ENCODE measurements at regions not wholly inside any gene's neighbourhood (a gene's known extent, or its start where the extent isn't known, plus 50 kb on each side); places are given as distances from the start of the nearest gene placed in this dataset.

DNA sequence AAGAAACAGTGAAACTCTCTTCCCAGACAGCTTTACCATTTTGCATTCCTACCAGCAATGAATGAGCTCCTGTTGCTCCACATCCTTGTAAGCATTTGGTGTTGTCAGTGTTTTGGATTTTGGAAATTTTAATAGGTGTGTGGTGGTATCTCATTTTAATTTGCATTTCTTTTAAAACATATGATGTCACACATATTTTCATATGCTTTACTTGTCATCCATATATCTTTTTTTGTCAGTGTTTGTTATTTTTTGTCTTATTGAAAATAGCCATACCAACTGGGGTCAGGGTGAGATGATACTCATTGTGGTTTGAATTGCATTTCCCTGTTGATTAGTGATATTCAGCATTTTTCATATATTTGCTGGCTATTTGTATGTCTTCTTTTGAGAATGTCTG, 119.5 kb upstream of the FOXA2 start:
- no peaks in the 10 kb centered on the region for H3K27me3 ChIP-seq (ENCODE audit: control insufficient read depth in 3 of 3, insufficient read depth in 3 of 3, low read length in 3 of 3)
- H3K4me1 ChIP-seq (ENCODE audit: control insufficient read depth in 3 of 3, insufficient read depth in 3 of 3, low read length in 3 of 3), result peaks cover 0 to 2% (median 0%) of the 10 kb centered on the region in 3 donors
- no peak overlapping the region for H3K4me3 ChIP-seq (ENCODE audit: low read length in 3 of 3)
- H3K9ac ChIP-seq (ENCODE audit: low read depth in 1 of 3, low read length in 3 of 3), result no peak overlapping the region
- H3K27ac ChIP-seq (ENCODE audit: low read depth, low read length), result no peak overlapping the region
- no peaks in the 10 kb centered on the region for H3K36me3 ChIP-seq (ENCODE audit: control insufficient read depth in 3 of 3, insufficient read depth in 3 of 3, low read length in 3 of 3)
- peaks cover 0 to 5% (median 3%) of the 10 kb centered on the region in 3 donors for H3K9me3 ChIP-seq (ENCODE audit: control insufficient read depth in 3 of 3, low read length in 3 of 3)

DNA sequence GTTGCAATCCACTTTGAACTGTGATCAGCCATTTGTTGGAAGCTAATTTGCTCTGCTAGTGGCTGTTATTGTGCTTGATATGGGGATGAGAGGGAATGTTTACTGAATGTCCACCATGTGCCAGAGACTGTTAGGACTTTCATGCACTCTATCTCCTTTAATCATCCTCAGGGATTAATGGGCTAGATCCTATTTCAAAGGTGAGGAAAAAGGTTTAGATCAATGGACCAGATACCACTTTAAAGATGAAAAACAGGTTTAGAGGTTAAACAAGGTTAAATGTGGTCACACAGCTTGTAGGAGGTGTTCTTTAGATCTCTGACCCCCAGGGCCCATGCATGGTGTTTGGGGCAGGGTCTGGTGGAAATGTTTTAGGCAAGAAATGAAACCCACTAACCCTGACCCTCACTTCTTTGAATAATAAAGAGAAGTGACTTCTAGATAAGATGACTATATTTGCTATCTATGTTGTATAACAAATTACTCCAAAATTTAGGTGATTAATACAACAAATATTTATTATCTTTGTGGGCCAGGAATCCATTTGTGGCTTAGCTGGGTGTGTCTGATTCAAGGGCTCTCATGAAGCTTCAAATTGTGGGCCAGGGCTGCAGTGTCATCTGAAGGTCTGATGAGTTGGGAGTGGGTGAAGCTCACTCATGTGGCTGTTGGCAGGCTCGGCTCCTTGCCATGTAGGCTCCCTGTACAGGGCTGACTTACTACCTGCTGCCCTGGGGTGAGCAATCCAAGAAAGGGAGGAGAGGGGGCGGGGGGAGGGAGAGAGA, 127.8 kb upstream of the FOXA2 start:
- no peaks in the 10 kb centered on the region for H3K36me3 ChIP-seq (ENCODE audit: control insufficient read depth in 3 of 3, insufficient read depth in 3 of 3, low read length in 3 of 3)
- no peak overlapping the region for H3K9ac ChIP-seq (ENCODE audit: low read depth in 1 of 3, low read length in 3 of 3)
- no peaks in the 10 kb centered on the region for H3K27me3 ChIP-seq (ENCODE audit: control insufficient read depth in 3 of 3, insufficient read depth in 3 of 3, low read length in 3 of 3)
- no peak overlapping the region for H3K27ac ChIP-seq (ENCODE audit: low read depth, low read length)
- no peaks in the 10 kb centered on the region for H3K4me1 ChIP-seq (ENCODE audit: control insufficient read depth in 3 of 3, insufficient read depth in 3 of 3, low read length in 3 of 3)
- no peak overlapping the region for H3K4me3 ChIP-seq (ENCODE audit: low read length in 3 of 3)
- no peaks in the 10 kb centered on the region for H3K9me3 ChIP-seq (ENCODE audit: control insufficient read depth in 3 of 3, low read length in 3 of 3)

DNA sequence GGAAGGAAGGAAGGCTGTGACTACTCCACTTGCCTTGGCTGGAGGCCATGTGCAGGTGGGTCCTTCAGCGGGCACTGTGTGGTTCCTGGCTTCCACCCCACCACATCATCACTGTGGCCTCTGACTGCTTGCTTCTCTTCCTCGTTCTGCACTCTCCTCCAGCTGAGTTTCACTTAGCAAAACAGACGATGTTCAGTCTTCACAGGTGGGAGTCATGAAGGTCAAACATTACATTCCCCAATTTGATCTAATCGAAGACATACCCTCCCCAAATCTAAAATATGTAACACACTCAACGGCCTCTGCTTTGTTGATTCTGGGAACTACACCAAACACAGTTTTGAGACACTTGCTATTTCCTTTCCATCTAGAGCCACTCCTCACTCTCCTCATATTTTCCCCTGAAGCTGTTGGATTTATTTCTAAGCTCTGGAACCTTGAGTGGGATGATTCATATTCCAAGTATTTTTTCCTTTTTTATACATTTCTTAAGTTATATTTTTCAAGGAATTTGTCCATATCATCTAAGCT, 132.5 kb upstream of the FOXA2 start:
- Histone ChIP-seq H3K4me1 (ENCODE audit: control insufficient read depth in 3 of 3, insufficient read depth in 3 of 3, low read length in 3 of 3) (peaks cover 0 to 3% (median 0%) of the 10 kb centered on the region in 3 donors), H3K27ac (ENCODE audit: low read depth, low read length) (no peak overlapping the region), H3K9me3 (ENCODE audit: control insufficient read depth in 3 of 3, low read length in 3 of 3) (no peaks in the 10 kb centered on the region), H3K36me3 (ENCODE audit: control insufficient read depth in 3 of 3, insufficient read depth in 3 of 3, low read length in 3 of 3) (no peaks in the 10 kb centered on the region), H3K4me3 (ENCODE audit: low read length in 3 of 3) (no peak overlapping the region), H3K9ac (ENCODE audit: low read depth in 1 of 3, low read length in 3 of 3) (no peak overlapping the region), H3K27me3 (ENCODE audit: control insufficient read depth in 3 of 3, insufficient read depth in 3 of 3, low read length in 3 of 3) (no peaks in the 10 kb centered on the region)

GRCh38 chr20:22717466-22717865, 133.1 kb upstream of the FOXA2 start:
- Histone ChIP-seq H3K9ac (ENCODE audit: low read depth in 1 of 3, low read length in 3 of 3) (no peak overlapping the region), H3K27me3 (ENCODE audit: control insufficient read depth in 3 of 3, insufficient read depth in 3 of 3, low read length in 3 of 3) (no peaks in the 10 kb centered on the region), H3K4me1 (ENCODE audit: control insufficient read depth in 3 of 3, insufficient read depth in 3 of 3, low read length in 3 of 3) (peaks cover 0 to 3% (median 0%) of the 10 kb centered on the region in 3 donors), H3K36me3 (ENCODE audit: control insufficient read depth in 3 of 3, insufficient read depth in 3 of 3, low read length in 3 of 3) (no peaks in the 10 kb centered on the region), H3K9me3 (ENCODE audit: control insufficient read depth in 3 of 3, low read length in 3 of 3) (no peaks in the 10 kb centered on the region), H3K27ac (ENCODE audit: low read depth, low read length) (no peak overlapping the region), H3K4me3 (ENCODE audit: low read length in 3 of 3) (no peak overlapping the region)

DNA sequence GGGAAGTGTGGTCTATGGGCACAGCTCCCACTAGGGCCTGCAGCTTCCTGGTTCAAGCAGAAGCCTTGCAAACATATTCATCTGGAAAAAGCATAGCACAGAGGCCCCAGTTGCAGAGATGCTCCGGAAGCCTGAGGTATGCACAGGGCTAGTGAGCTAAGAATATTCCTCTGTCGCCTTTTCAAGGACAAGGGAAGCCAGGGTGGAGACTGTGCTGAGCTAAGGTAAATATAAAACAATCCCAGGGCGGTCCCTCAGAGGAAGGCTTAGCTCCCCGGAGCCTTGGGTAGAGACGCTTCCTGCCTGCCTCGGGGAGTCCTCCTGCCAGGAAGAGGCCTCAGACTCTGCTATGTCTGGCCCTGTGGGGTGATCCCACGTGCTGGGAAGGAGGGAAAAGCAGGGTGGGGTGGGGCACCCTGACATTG, 134.8 kb upstream of the FOXA2 start:
- Histone ChIP-seq H3K4me3 (ENCODE audit: low read length in 3 of 3) (no peak overlapping the region), H3K27ac (ENCODE audit: low read depth, low read length) (no peak overlapping the region), H3K9me3 (ENCODE audit: control insufficient read depth in 3 of 3, low read length in 3 of 3) (no peaks in the 10 kb centered on the region), H3K9ac (ENCODE audit: low read depth in 1 of 3, low read length in 3 of 3) (no peak overlapping the region), H3K27me3 (ENCODE audit: control insufficient read depth in 3 of 3, insufficient read depth in 3 of 3, low read length in 3 of 3) (no peaks in the 10 kb centered on the region), H3K36me3 (ENCODE audit: control insufficient read depth in 3 of 3, insufficient read depth in 3 of 3, low read length in 3 of 3) (no peaks in the 10 kb centered on the region), H3K4me1 (ENCODE audit: control insufficient read depth in 3 of 3, insufficient read depth in 3 of 3, low read length in 3 of 3) (peaks cover 0 to 3% (median 0%) of the 10 kb centered on the region in 3 donors)

- H3K4me1 ChIP-seq (ENCODE audit: control insufficient read depth in 3 of 3, insufficient read depth in 3 of 3, low read length in 3 of 3), result peaks cover 0 to 3% (median 0%) of the 10 kb centered on the region in 3 donors
- H3K4me3 ChIP-seq (ENCODE audit: low read length in 3 of 3), result no peak overlapping the region
- no peaks in the 10 kb centered on the region for H3K36me3 ChIP-seq (ENCODE audit: control insufficient read depth in 3 of 3, insufficient read depth in 3 of 3, low read length in 3 of 3)
- no peak overlapping the region for H3K9ac ChIP-seq (ENCODE audit: low read depth in 1 of 3, low read length in 3 of 3)
- no peaks in the 10 kb centered on the region for H3K27me3 ChIP-seq (ENCODE audit: control insufficient read depth in 3 of 3, insufficient read depth in 3 of 3, low read length in 3 of 3)
- H3K9me3 ChIP-seq (ENCODE audit: control insufficient read depth in 3 of 3, low read length in 3 of 3), result no peaks in the 10 kb centered on the region
- H3K27ac ChIP-seq (ENCODE audit: low read depth, low read length), result no peak overlapping the region
These were observed 135.8 kb upstream of the FOXA2 start for GRCh38 chr20:22720206-22720605.

GRCh38 chr20:22722811-22723210, 138.4 kb upstream of the FOXA2 start:
- no peak overlapping the region for H3K4me3 ChIP-seq (ENCODE audit: low read length in 3 of 3)
- H3K4me1 ChIP-seq (ENCODE audit: control insufficient read depth in 3 of 3, insufficient read depth in 3 of 3, low read length in 3 of 3), result peaks cover 0 to 3% (median 0%) of the 10 kb centered on the region in 3 donors
- H3K9ac ChIP-seq (ENCODE audit: low read depth in 1 of 3, low read length in 3 of 3), result no peak overlapping the region
- H3K9me3 ChIP-seq (ENCODE audit: control insufficient read depth in 3 of 3, low read length in 3 of 3), result no peaks in the 10 kb centered on the region
- H3K27ac ChIP-seq (ENCODE audit: low read depth, low read length), result no peak overlapping the region
- H3K27me3 ChIP-seq (ENCODE audit: control insufficient read depth in 3 of 3, insufficient read depth in 3 of 3, low read length in 3 of 3), result no peaks in the 10 kb centered on the region
- H3K36me3 ChIP-seq (ENCODE audit: control insufficient read depth in 3 of 3, insufficient read depth in 3 of 3, low read length in 3 of 3), result no peaks in the 10 kb centered on the region

- Histone ChIP-seq H3K4me3 (ENCODE audit: low read length in 3 of 3) (no peak overlapping the region), H3K9ac (ENCODE audit: low read depth in 1 of 3, low read length in 3 of 3) (no peak overlapping the region), H3K4me1 (ENCODE audit: control insufficient read depth in 3 of 3, insufficient read depth in 3 of 3, low read length in 3 of 3) (peaks cover 0 to 3% (median 0%) of the 10 kb centered on the region in 3 donors), H3K27ac (ENCODE audit: low read depth, low read length) (no peak overlapping the region), H3K27me3 (ENCODE audit: control insufficient read depth in 3 of 3, insufficient read depth in 3 of 3, low read length in 3 of 3) (no peaks in the 10 kb centered on the region), H3K36me3 (ENCODE audit: control insufficient read depth in 3 of 3, insufficient read depth in 3 of 3, low read length in 3 of 3) (no peaks in the 10 kb centered on the region), H3K9me3 (ENCODE audit: control insufficient read depth in 3 of 3, low read length in 3 of 3) (no peaks in the 10 kb centered on the region)
These were observed 139.3 kb upstream of the FOXA2 start for GRCh38 chr20:22723659-22724058.

GRCh38 chr20:22728146-22728745, 143.9 kb upstream of the FOXA2 start:
- Histone ChIP-seq H3K4me3 (ENCODE audit: low read length in 3 of 3) (no peak overlapping the region), H3K27me3 (ENCODE audit: control insufficient read depth in 3 of 3, insufficient read depth in 3 of 3, low read length in 3 of 3) (no peaks in the 10 kb centered on the region), H3K9me3 (ENCODE audit: control insufficient read depth in 3 of 3, low read length in 3 of 3) (no peaks in the 10 kb centered on the region), H3K36me3 (ENCODE audit: control insufficient read depth in 3 of 3, insufficient read depth in 3 of 3, low read length in 3 of 3) (no peaks in the 10 kb centered on the region), H3K4me1 (ENCODE audit: control insufficient read depth in 3 of 3, insufficient read depth in 3 of 3, low read length in 3 of 3) (no peaks in the 10 kb centered on the region), H3K9ac (ENCODE audit: low read depth in 1 of 3, low read length in 3 of 3) (no peak overlapping the region), H3K27ac (ENCODE audit: low read depth, low read length) (no peak overlapping the region)

- Histone ChIP-seq H3K27ac (ENCODE audit: low read depth, low read length) (no peak overlapping the region), H3K9ac (ENCODE audit: low read depth in 1 of 3, low read length in 3 of 3) (no peak overlapping the region), H3K9me3 (ENCODE audit: control insufficient read depth in 3 of 3, low read length in 3 of 3) (no peaks in the 10 kb centered on the region), H3K27me3 (ENCODE audit: control insufficient read depth in 3 of 3, insufficient read depth in 3 of 3, low read length in 3 of 3) (no peaks in the 10 kb centered on the region), H3K4me3 (ENCODE audit: low read length in 3 of 3) (no peak overlapping the region), H3K4me1 (ENCODE audit: control insufficient read depth in 3 of 3, insufficient read depth in 3 of 3, low read length in 3 of 3) (no peaks in the 10 kb centered on the region), H3K36me3 (ENCODE audit: control insufficient read depth in 3 of 3, insufficient read depth in 3 of 3, low read length in 3 of 3) (no peaks in the 10 kb centered on the region)
These were observed 144.8 kb upstream of the FOXA2 start for GRCh38 chr20:22729180-22729579.

Measured in skeletal muscle tissue (tissue), 3 donors.